GM21423 (cell line): ENCODE measurements at regions not wholly inside any gene's neighbourhood (a gene's known extent, or its start where the extent isn't known, plus 50 kb on each side); places are given as distances from the start of the nearest gene placed in this dataset.
"Not testable (repeated sequence)": the region's sequence is repeated elsewhere in the genome, so short reads cannot be mapped to it uniquely, and the experiment has no call there.

Experiments
- ATAC-seq: cut with Tn5 transposase; IDR thresholded peaks from one replicate; pipeline ENCODE4 v1.9.1; 2021; ENCODE audit warnings: mild to moderate bottlenecking, moderate library complexity; ENCODE audit not compliant: unreplicated experiment

DNA sequence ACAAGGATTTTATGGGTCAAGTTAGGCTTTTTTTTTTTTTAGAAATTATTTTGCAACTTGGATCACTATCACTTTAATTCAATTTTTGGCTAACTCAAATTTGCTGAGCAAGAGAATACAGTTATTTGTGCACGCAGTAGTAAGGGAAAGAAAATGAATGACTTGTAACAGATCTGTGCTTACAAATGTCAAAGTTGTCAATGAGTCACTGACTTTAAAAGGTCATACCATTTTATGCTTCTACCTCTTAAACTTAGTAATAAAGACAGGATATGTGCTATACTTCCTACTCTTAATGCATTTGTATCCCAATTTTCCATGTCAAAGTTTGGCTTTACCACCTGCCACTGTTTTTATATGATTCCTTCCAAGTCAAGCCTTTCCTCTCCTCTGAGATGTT is 131.1 kb upstream of the FBXO33 start:
- no peak for ATAC-seq

DNA sequence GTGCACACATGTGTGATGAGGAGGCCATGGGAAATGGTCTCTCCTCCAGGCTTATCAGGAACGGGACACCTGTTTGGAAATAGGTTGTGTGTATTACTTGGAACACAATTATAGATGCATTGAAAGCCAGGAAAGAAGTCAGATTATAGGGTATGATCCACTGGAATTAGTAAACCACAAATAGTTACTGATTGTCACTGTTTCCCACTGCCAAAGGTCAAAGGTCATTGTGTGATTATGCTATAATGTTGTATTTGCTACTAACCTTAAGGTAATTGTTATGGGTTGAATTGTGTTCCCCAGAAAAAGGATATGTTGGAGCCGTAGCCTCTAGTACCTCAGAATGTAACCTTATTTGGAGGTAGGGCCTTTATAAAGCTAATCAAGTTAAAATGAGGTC is 129.9 kb upstream of the FBXO33 start:
- no peak for ATAC-seq

GRCh38 chr14:39558525-39558924 is 126.3 kb upstream of the FBXO33 start:
- ATAC-seq, result no peak

DNA sequence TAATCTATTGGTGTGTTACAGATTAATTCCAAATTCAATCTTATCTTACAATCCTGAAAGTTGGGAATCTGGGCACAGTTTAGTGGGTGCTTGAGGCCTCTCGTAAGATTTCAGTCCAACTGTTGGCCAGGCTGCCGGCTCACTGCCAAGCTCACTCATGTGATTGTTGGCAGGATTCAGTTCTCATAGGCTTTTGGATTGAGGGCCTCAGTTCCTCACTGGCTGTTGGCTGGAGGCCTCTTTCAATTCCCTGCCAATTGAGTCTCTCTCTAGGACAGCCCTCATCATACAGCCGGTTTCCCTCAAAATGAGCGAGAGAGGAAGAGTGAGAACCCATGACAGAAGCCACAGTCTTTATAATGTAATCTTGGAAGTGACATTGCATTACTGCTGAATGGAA is 123.5 kb upstream of the FBXO33 start:
- ATAC-seq, result no peak

GRCh38 chr14:39554576-39554975 is 122.3 kb upstream of the FBXO33 start:
- no peak for ATAC-seq

GRCh38 chr14:39548358-39548757 is 116.1 kb upstream of the FBXO33 start:
- no peak for ATAC-seq

GRCh38 chr14:39547845-39548244 is 115.6 kb upstream of the FBXO33 start:
- ATAC-seq, result no peak

DNA sequence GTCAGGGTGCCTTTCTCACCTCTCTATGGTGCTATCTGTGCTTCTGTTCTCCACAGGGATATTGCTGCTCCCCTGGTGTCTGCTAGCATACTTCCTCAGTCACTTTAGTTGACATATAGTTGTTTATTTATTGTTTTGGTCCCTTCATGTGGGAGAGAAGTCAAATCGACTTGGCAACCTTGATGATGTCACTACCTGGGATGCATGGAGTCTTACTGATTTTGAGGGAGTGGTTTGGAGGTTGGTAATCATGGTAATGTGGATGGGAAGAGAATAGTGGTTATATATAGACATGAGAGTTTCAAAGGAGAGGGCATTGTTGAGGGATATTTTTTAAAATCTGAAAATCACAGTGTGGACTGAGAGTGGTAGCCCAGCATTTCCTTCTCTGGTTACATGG is 73.6 kb upstream of the FBXO33 start:
- no peak for ATAC-seq

GRCh38 chr14:39500253-39500652 is 68.0 kb upstream of the FBXO33 start:
- no peak for ATAC-seq

- ATAC-seq, result no peak
Measured at GRCh38 chr14:39499514-39499913, 67.3 kb upstream of the FBXO33 start.

GRCh38 chr14:39497677-39498076 is 65.4 kb upstream of the FBXO33 start:
- not testable (repeated sequence) for ATAC-seq

DNA sequence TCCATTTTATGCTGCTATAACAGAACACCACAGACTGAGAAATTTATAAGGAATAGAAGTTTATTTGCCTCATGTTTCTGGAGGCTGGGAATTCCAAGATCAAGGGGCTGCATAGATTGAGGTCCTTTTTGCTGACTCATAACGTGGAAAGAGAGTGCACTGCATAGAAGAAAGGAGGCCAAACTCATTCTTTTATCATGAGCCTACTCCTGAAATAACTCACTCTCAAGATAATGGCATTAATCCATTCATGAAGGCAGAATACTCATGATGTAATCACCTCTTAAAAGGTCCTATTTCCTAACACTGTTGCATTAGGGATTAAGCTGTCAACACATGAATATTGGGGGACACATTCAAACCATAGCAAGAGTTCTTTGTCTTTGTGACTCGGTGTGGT is 60.0 kb upstream of the FBXO33 start:
- ATAC-seq, result no peak

GRCh38 chr14:39491134-39491571 is 58.9 kb upstream of the FBXO33 start:
- no peak for ATAC-seq

DNA sequence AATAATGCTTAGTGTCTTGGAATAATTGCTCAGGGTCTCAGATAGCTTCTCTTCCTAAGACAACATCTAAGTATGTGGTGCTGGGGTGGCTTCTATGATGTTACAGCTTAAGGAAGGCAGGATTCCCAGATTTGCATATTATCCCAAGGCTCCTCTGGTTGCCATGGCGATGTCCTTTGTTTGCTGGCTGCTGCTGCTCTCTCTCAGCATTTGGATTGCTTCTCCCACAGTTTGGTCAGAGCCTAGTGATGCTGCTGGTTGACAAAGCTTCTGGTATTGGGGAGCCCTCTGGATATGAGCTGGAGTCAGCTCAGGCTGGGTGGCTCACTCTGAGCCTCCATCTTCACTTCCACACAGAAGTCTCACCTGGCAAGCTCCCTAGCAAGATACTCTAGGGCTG is 56.4 kb upstream of the FBXO33 start:
- no peak for ATAC-seq

GRCh38 chr14:39483682-39484081 is 51.4 kb upstream of the FBXO33 start:
- no peak for ATAC-seq
